ENCODE measurements at regions not wholly inside any gene's neighbourhood (a gene's known extent, or its start where the extent isn't known, plus 50 kb on each side); places are given as distances from the start of the nearest gene placed in this dataset.

DNA sequence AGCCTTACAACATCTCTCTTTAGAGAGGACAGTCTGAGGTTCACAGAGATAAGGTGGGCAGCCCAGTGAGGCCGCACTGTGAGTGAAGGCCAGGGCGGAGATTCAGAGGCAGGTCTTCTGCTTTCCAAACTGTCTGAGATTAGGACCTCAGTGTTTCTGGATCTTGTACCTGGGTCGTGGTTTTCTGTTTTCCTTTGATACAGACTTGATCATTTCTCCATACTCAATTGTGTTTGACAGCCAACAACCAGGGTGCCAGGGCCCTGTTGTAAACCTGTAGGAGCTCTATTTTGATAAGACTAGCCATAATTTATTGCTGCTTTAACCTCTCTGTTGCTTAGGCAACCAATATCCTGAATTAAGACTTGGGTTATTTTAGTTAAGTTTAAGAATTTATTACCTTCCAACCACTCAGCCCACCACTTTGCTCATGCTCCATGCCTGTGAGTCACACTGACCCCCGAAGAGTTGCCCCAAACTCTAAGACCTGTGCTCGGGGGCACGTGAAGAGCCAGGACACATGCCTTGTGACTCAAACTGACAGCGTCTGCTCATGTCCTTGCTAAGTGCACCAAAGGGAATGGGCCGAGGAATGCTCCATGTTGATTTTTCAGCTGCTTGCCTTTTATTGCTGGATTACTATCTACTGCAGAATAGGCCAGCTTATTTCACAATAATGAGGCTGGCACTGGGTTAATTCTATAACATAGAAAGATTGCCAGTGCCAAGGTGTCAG, 248.6 kb downstream of the BCL2 start:
- no peak for TF ChIP-seq EZH2phosphoT487 (IDR thresholded peaks at IDR 0.05; ENCODE audit: borderline replicate concordance)
- TF ChIP-seq, protein P1, sequence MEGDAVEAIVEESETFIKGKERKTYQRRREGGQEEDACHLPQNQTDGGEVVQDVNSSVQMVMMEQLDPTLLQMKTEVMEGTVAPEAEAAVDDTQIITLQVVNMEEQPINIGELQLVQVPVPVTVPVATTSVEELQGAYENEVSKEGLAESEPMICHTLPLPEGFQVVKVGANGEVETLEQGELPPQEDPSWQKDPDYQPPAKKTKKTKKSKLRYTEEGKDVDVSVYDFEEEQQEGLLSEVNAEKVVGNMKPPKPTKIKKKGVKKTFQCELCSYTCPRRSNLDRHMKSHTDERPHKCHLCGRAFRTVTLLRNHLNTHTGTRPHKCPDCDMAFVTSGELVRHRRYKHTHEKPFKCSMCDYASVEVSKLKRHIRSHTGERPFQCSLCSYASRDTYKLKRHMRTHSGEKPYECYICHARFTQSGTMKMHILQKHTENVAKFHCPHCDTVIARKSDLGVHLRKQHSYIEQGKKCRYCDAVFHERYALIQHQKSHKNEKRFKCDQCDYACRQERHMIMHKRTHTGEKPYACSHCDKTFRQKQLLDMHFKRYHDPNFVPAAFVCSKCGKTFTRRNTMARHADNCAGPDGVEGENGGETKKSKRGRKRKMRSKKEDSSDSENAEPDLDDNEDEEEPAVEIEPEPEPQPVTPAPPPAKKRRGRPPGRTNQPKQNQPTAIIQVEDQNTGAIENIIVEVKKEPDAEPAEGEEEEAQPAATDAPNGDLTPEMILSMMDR (conservative IDR thresholded peaks at IDR 0.05; ENCODE audit: low read length), result no peak
